ENCODE measurements at regions not wholly inside any gene's neighbourhood (a gene's known extent, or its start where the extent isn't known, plus 50 kb on each side); places are given as distances from the start of the nearest gene placed in this dataset.

- H3K4me1 ChIP-seq (ENCODE audit: insufficient read depth, low read length, severe bottlenecking), result no peaks in the 10 kb centered on the region
These were observed 95.5 kb downstream of the CHD9NB start for GRCh38 chr16:52957199-52957598.

GRCh38 chr16:52956044-52956443 is 96.7 kb downstream of the CHD9NB start:
- H3K4me1 ChIP-seq (ENCODE audit: insufficient read depth, low read length, severe bottlenecking), result no peaks in the 10 kb centered on the region
- H2AFZ ChIP-seq (ENCODE audit: low read length), result no peak overlapping the region
- no peaks in the 10 kb centered on the region for H3F3A ChIP-seq (ENCODE audit: insufficient read depth, low read length)
- no peak overlapping the region for H3K27ac ChIP-seq (ENCODE audit: low read depth, low read length, poor library complexity, severe bottlenecking)
- H3K9me3 ChIP-seq (ENCODE audit: low read length), result no peaks in the 10 kb centered on the region
- H4K20me1 ChIP-seq (ENCODE audit: insufficient read depth, low read length), result no peaks in the 10 kb centered on the region
- H3K9me2 ChIP-seq (ENCODE audit: low read depth, low read length), result no peaks in the 10 kb centered on the region
- H3K27me3 ChIP-seq (ENCODE audit: insufficient read depth, low read length), result no peaks in the 10 kb centered on the region
- H3K36me3 ChIP-seq (ENCODE audit: insufficient read depth, low read length), result no peaks in the 10 kb centered on the region
- H3K4me3 ChIP-seq (ENCODE audit: low read depth, low read length, poor library complexity, severe bottlenecking), result no peak overlapping the region
- no peaks in the 10 kb centered on the region for H3K79me2 ChIP-seq (ENCODE audit: insufficient read depth, low read length)
- no peak overlapping the region for H3K4me2 ChIP-seq (ENCODE audit: low read length)
- no peak for TF ChIP-seq EZH2 (IDR thresholded peaks at IDR 0.05; ENCODE audit: borderline replicate concordance, low read length)
- H3K9ac ChIP-seq (ENCODE audit: low read length), result no peak overlapping the region

More at GRCh38 chr16:52957199-52957598, 95.5 kb downstream of the CHD9NB start:
- Histone ChIP-seq H3K27ac (ENCODE audit: low read depth, low read length, poor library complexity, severe bottlenecking) (no peak overlapping the region), H3K9ac (ENCODE audit: low read length) (no peak overlapping the region), H2AFZ (ENCODE audit: low read length) (no peak overlapping the region), H3K9me2 (ENCODE audit: low read depth, low read length) (no peaks in the 10 kb centered on the region), H3K27me3 (ENCODE audit: insufficient read depth, low read length) (no peaks in the 10 kb centered on the region), H3K9me3 (ENCODE audit: low read length) (no peaks in the 10 kb centered on the region), H3K4me2 (ENCODE audit: low read length) (no peak overlapping the region), H4K20me1 (ENCODE audit: insufficient read depth, low read length) (no peaks in the 10 kb centered on the region), H3K79me2 (ENCODE audit: insufficient read depth, low read length) (no peaks in the 10 kb centered on the region), H3K4me3 (ENCODE audit: low read depth, low read length, poor library complexity, severe bottlenecking) (no peak overlapping the region), H3F3A (ENCODE audit: insufficient read depth, low read length) (no peaks in the 10 kb centered on the region), H3K36me3 (ENCODE audit: insufficient read depth, low read length) (no peaks in the 10 kb centered on the region)
- TF ChIP-seq CTCF (IDR thresholded peaks at IDR 0.05; ENCODE audit: low read length) (no peak), EZH2 (IDR thresholded peaks at IDR 0.05; ENCODE audit: borderline replicate concordance, low read length) (no peak)

- no peak overlapping the region for H3K9ac ChIP-seq (ENCODE audit: low read length)
- no peak overlapping the region for H2AFZ ChIP-seq (ENCODE audit: low read length)
- H3K9me2 ChIP-seq (ENCODE audit: low read depth, low read length), result no peaks in the 10 kb centered on the region
- H3F3A ChIP-seq (ENCODE audit: insufficient read depth, low read length), result no peaks in the 10 kb centered on the region
- H3K9me3 ChIP-seq (ENCODE audit: low read length), result no peaks in the 10 kb centered on the region
- no peaks in the 10 kb centered on the region for H4K20me1 ChIP-seq (ENCODE audit: insufficient read depth, low read length)
- no peaks in the 10 kb centered on the region for H3K27me3 ChIP-seq (ENCODE audit: insufficient read depth, low read length)
- H3K4me3 ChIP-seq (ENCODE audit: low read depth, low read length, poor library complexity, severe bottlenecking), result no peak overlapping the region
- no peaks in the 10 kb centered on the region for H3K36me3 ChIP-seq (ENCODE audit: insufficient read depth, low read length)
- H3K4me1 ChIP-seq (ENCODE audit: insufficient read depth, low read length, severe bottlenecking), result no peaks in the 10 kb centered on the region
- no peak for TF ChIP-seq EZH2 (IDR thresholded peaks at IDR 0.05; ENCODE audit: borderline replicate concordance, low read length)
- no peak for TF ChIP-seq CTCF (IDR thresholded peaks at IDR 0.05; ENCODE audit: low read length)
- no peak overlapping the region for H3K4me2 ChIP-seq (ENCODE audit: low read length)
- H3K79me2 ChIP-seq (ENCODE audit: insufficient read depth, low read length), result no peaks in the 10 kb centered on the region
- no peak overlapping the region for H3K27ac ChIP-seq (ENCODE audit: low read depth, low read length, poor library complexity, severe bottlenecking)
These were observed 99.5 kb downstream of the CHD9NB start for GRCh38 chr16:52953215-52953614.

GRCh38 chr16:52948946-52949345 is 103.8 kb downstream of the CHD9NB start:
- Histone ChIP-seq H4K20me1 (ENCODE audit: insufficient read depth, low read length) (no peaks in the 10 kb centered on the region), H3F3A (ENCODE audit: insufficient read depth, low read length) (no peaks in the 10 kb centered on the region), H3K27ac (ENCODE audit: low read depth, low read length, poor library complexity, severe bottlenecking) (no peak overlapping the region), H3K4me2 (ENCODE audit: low read length) (no peak overlapping the region), H3K27me3 (ENCODE audit: insufficient read depth, low read length) (no peaks in the 10 kb centered on the region), H3K36me3 (ENCODE audit: insufficient read depth, low read length) (no peaks in the 10 kb centered on the region), H2AFZ (ENCODE audit: low read length) (no peak overlapping the region), H3K9me3 (ENCODE audit: low read length) (no peaks in the 10 kb centered on the region), H3K79me2 (ENCODE audit: insufficient read depth, low read length) (no peaks in the 10 kb centered on the region), H3K9me2 (ENCODE audit: low read depth, low read length) (no peaks in the 10 kb centered on the region), H3K4me3 (ENCODE audit: low read depth, low read length, poor library complexity, severe bottlenecking) (no peak overlapping the region), H3K4me1 (ENCODE audit: insufficient read depth, low read length, severe bottlenecking) (no peaks in the 10 kb centered on the region), H3K9ac (ENCODE audit: low read length) (no peak overlapping the region)
- TF ChIP-seq CTCF (IDR thresholded peaks at IDR 0.05; ENCODE audit: low read length), result no peak
- no peak for TF ChIP-seq EZH2 (IDR thresholded peaks at IDR 0.05; ENCODE audit: borderline replicate concordance, low read length)

Data from OCI-LY1 (cell line).